K562 (cell line): ENCODE measurements at regions not wholly inside any gene's neighbourhood (a gene's known extent, or its start where the extent isn't known, plus 50 kb on each side); places are given as distances from the start of the nearest gene placed in this dataset.

Source experiments
- ATAC-seq: fragments of 200-7000 bp; cut with Tn5 transposase; 3 replicates; pipeline ENCODE4 v1.9.1; 2020; ENCODE audit warnings: moderate library complexity
- BruUV-seq: library from RNA; stranded (reverse); fragments of 400-500 nt; replicated peaks from 2 replicates; lab custom pipeline; 2021; lab: Mats Ljungman, UMichigan
- CTCF ChIA-PET: fragments of 300-600 bp; formaldehyde crosslinking; extraction: SDS; loops from one replicate; lab custom pipeline; 2021; ENCODE audit warnings: low intra/inter-chr PET ratio; lab: Yijun Ruan, JAX
- POLR2A ChIA-PET: fragments of 300-600, 350-650 bp; sonication (Branson Sonifier 250); formaldehyde crosslinking; extraction: SDS; loops from one replicate; lab custom pipeline; 2021; ENCODE audit warnings: antibody characterized with exemption, inconsistent platforms; lab: Yijun Ruan, JAX
- DNase-seq, 4 experiments: peaks; one replicate each; pipeline versions ENCODE4 v3.0.0 to v3.0.0-alpha.2; 2011 to 2018; ENCODE audit warnings: low spot score in 3 of 4, mixed read lengths in 3 of 4; ENCODE audit errors: extremely low read depth in 1 of 4
- FAIRE-seq: peaks from 2 replicates; lab custom pipeline; 2011; peaks lifted over from hg19 to GRCh38; lab: Jason Lieb, UNC
- H2AFZ ChIP-seq: 2 replicates; pipeline ENCODE4 v1.6.0; 2011; ENCODE audit warnings: low read depth, low read length, control low read depth, inconsistent platforms
- H3K27ac ChIP-seq: fragments of 200-600 bp; 3 replicates; pipeline ENCODE4 v1.8.0; 2011; ENCODE audit warnings: low read depth, mild to moderate bottlenecking, control low read depth, inconsistent platforms, low read length, moderate library complexity, mixed read lengths; ENCODE audit errors: extremely low read depth
- H3K27me3 ChIP-seq, 2 experiments: fragments of 300-600 bp in 1 of 2; 2 replicates in 1 of 2; 3 replicates in 1 of 2; pipeline versions ENCODE4 v1.6.0 to v1.8.0; 2011; ENCODE audit warnings: inconsistent platforms in 2 of 2, low read length in 2 of 2, mild to moderate bottlenecking in 1 of 2, mixed read lengths in 1 of 2, moderate library complexity in 1 of 2; ENCODE audit not compliant: control insufficient read depth in 2 of 2, insufficient read depth in 2 of 2
- H3K36me3 ChIP-seq: fragments of 300-600 bp; 3 replicates; pipeline ENCODE4 v1.8.0; 2011; ENCODE audit warnings: mild to moderate bottlenecking, low read length, inconsistent platforms; ENCODE audit not compliant: control insufficient read depth, insufficient read depth
- H3K4me1 ChIP-seq, 2 experiments: fragments of 200-600 bp in 1 of 2; replicated peaks in 1 of 2; 2 replicates in 1 of 2; 3 replicates in 1 of 2; pipeline versions ENCODE4 v1.5.1 to v1.8.0; 2011; ENCODE audit warnings: inconsistent platforms in 2 of 2, low read length in 2 of 2, mild to moderate bottlenecking in 1 of 2, mixed read lengths in 1 of 2, moderate library complexity in 1 of 2; ENCODE audit not compliant: control insufficient read depth in 2 of 2, insufficient read depth in 2 of 2
- H3K4me2 ChIP-seq: 2 replicates; pipeline ENCODE4 v1.6.1; 2011; ENCODE audit warnings: low read length, control low read depth, inconsistent platforms, mixed read lengths; ENCODE audit not compliant: insufficient read depth
- H3K4me3 ChIP-seq: fragments of 200-600 bp; sonication (generic), shearing (Covaris generic); 2 replicates; pipeline ENCODE4 v1.5.1; 2016; ENCODE audit warnings: control low read depth, inconsistent platforms
- H3K79me2 ChIP-seq: fragments of 200-600 bp; 3 replicates; pipeline ENCODE4 v1.8.0; 2011; ENCODE audit warnings: low read length, inconsistent platforms; ENCODE audit not compliant: control insufficient read depth, insufficient read depth
- H3K9ac ChIP-seq, 2 experiments: 2 replicates each; pipeline versions ENCODE4 v1.6.0 to v1.6.1; 2011; ENCODE audit warnings: low read depth in 2 of 2, low read length in 2 of 2, control low read depth in 1 of 2, inconsistent platforms in 1 of 2, mild to moderate bottlenecking in 1 of 2, mixed read lengths in 1 of 2; ENCODE audit not compliant: insufficient read depth in 1 of 2
- H3K9me1 ChIP-seq: one replicate; pipeline ENCODE4 v1.6.0; 2011; ENCODE audit warnings: inconsistent platforms, mild to moderate bottlenecking, low read length, moderate library complexity; ENCODE audit not compliant: control insufficient read depth, insufficient read depth
- H3K9me3 ChIP-seq: replicated peaks from 2 replicates; pipeline ENCODE4 v1.5.1; 2011; ENCODE audit warnings: low read depth, low read length, inconsistent platforms; ENCODE audit not compliant: control insufficient read depth, insufficient read depth
- H4K20me1 ChIP-seq: replicated peaks from 2 replicates; pipeline ENCODE4 v1.6.1; 2011; ENCODE audit warnings: low read length, inconsistent platforms, mixed read lengths; ENCODE audit not compliant: control insufficient read depth, insufficient read depth
- EP400 ChIP-seq: fragments of 450-650 bp; IDR thresholded peaks from 2 replicates; pipeline ENCODE4 v1.6.1; 2017; ENCODE audit warnings: antibody characterized with exemption, mild to moderate bottlenecking, moderate library complexity
- HNRNPH1 ChIP-seq: fragments of 200-400 bp; formaldehyde crosslinking; optimal IDR thresholded peaks from 2 replicates; pipeline ENCODE3; 2017; ENCODE audit warnings: low read depth, mild to moderate bottlenecking, low read length, moderate library complexity
- MEF2A ChIP-seq: IDR thresholded peaks from 2 replicates; pipeline ENCODE4 v1.6.1; 2011; ENCODE audit warnings: low read depth, mild to moderate bottlenecking, low read length, moderate library complexity; ENCODE audit not compliant: control insufficient read depth
- MIER1 ChIP-seq: fragments of 450-650 bp; IDR thresholded peaks from 2 replicates; pipeline ENCODE4 v1.6.1; 2016; ENCODE audit warnings: antibody characterized with exemption, mild to moderate bottlenecking, low read depth
- SMARCC2 ChIP-seq: fragments of 450-650 bp; IDR thresholded peaks from 2 replicates; pipeline ENCODE4 v1.6.1; 2017; ENCODE audit warnings: antibody characterized with exemption, moderate library complexity, mild to moderate bottlenecking, low read depth
- TAF9B ChIP-seq: fragments of 450-650 bp; IDR thresholded peaks from 2 replicates; pipeline ENCODE4 v1.6.1; 2018; ENCODE audit warnings: mild to moderate bottlenecking; ENCODE audit not compliant: partially characterized antibody
- ZBTB43 ChIP-seq: sonication (generic); formaldehyde crosslinking; IDR thresholded peaks from 2 replicates; pipeline ENCODE4 v1.8.0; 2023; ENCODE audit warnings: mild to moderate bottlenecking, missing genetic modification reagents
- WGBS: fragments of 100-300 bp; shearing (Covaris generic); methylation state at CpG from one replicate; pipeline ENCODE4 v1.1.6; 2016; ENCODE audit warnings: low coverage, mixed read lengths; ENCODE audit not compliant: insufficient coverage; ENCODE audit errors: missing lambda C conversion rate; 5-methylcytosine and 5-hydroxymethylcytosine counted together
- in situ Hi-C: fragments of 300-500 bp; cut with MboI; formaldehyde crosslinking; loops from 4 replicates; pipeline ENCODE4 v1.15.0; 2018; ENCODE audit warnings: inconsistent platforms, mixed read lengths
- intact Hi-C: fragments of 100-400 bp; cut with micrococcal nuclease; formaldehyde crosslinking; loops from 2 replicates; pipeline ENCODE4 v1.14.2; 2022

GRCh38 chr1:4468386-4468785, 186.0 kb upstream of the AJAP1 start:
- H3K4me1 ChIP-seq, result no peaks in the 10 kb centered on the region
- POLR2A ChIA-PET, result no interaction called here
- peaks cover 0 to 19% of the 10 kb centered on the region in 2 experiments; a peak in 2 of 5 replicates for H3K27me3 ChIP-seq
- no TSS peak for BruUV-seq
- CTCF ChIA-PET, result no interaction called here
- H2AFZ ChIP-seq, result no peak overlapping the region
- no peaks in the 10 kb centered on the region for H3K9me1 ChIP-seq
- H3K9ac ChIP-seq, result no peak overlapping the region
- WGBS, result 0% methylated on average over 8 of the region's 8 CpGs
- in situ Hi-C loops (no loop called here), intact Hi-C loops (no loop called here)
- no peak for TF ChIP-seq MEF2A
- TF ChIP-seq ZBTB43 (CRISPR knock-in tag), result no peak
- no peak for TF ChIP-seq SMARCC2
- TF ChIP-seq HNRNPH1, result no peak
- no peak for TF ChIP-seq EP400
- no peak for TF ChIP-seq MIER1
- no peak for TF ChIP-seq TAF9B
- no peaks in the 10 kb centered on the region for H3K79me2 ChIP-seq
- DNase-seq (no peak), ATAC-seq (no peak), FAIRE-seq (no peak)
- no peaks in the 10 kb centered on the region for H3K36me3 ChIP-seq
- no peak overlapping the region for H3K27ac ChIP-seq
- no peaks in the 10 kb centered on the region for H3K9me3 ChIP-seq
- H3K4me2 ChIP-seq, result no peak overlapping the region
- no peak overlapping the region for H3K4me3 ChIP-seq
- H4K20me1 ChIP-seq, result peaks cover 4% of the 10 kb centered on the region; the same call in 1 of the 2 replicates
